Neural progenitor cell (in vitro differentiated cells): ENCODE measurements at regions not wholly inside any gene's neighbourhood (a gene's known extent, or its start where the extent isn't known, plus 50 kb on each side); places are given as distances from the start of the nearest gene placed in this dataset.

Experiments
- CTCF ChIP-seq: fragments of 200-600 bp; sonication (generic); IDR thresholded peaks from 2 replicates; pipeline ENCODE4 v1.5.1; 2017; ENCODE audit warnings: antibody characterized with exemption, mild to moderate bottlenecking
- EZH2 ChIP-seq: fragments of 200-600 bp; sonication (generic); IDR thresholded peaks from 2 replicates; pipeline ENCODE4 v1.6.1; 2017; ENCODE audit warnings: antibody characterized with exemption, mild to moderate bottlenecking, moderate library complexity
- EZH2phosphoT487 ChIP-seq: fragments of 200-600 bp; sonication (generic); IDR thresholded peaks from 2 replicates; pipeline ENCODE4 v1.6.1; 2017; ENCODE audit warnings: antibody characterized with exemption

DNA sequence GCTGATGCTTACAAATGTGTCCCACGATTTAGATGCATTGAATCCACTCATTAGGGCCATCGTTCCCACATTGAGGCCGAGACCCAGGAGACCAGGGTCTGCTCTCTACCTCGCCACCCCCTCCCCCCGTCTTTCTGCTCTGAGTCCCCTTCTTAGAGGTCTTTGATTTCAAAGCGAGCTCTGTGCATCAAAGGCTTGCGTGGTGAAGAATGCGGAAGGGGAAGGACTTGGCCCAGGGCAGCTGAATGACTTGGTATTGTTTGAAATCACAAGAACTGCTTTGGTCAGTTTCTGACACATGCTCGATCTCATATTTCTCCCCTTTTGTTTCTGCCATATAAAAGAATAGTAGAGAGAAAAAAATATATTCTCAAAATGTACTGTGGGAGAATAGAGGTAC is 78.3 kb upstream of the IRX1 start:
- TF ChIP-seq CTCF (no peak), EZH2 (no peak), EZH2phosphoT487 (no peak)
